ENCODE measurements at regions not wholly inside any gene's neighbourhood (a gene's known extent, or its start where the extent isn't known, plus 50 kb on each side); places are given as distances from the start of the nearest gene placed in this dataset.

GRCh38 chr1:163870666-163871065, 548.9 kb downstream of the NUF2 start:
- ChIA-PET POLR2A (no interaction called here), RAD21 (ENCODE audit: low non-redundant PET in 1 of 2, low total read pairs in 2 of 2, uncharacterized antibody in 2 of 2, unreplicated experiment in 2 of 2) (no interaction called here), CTCF (no interaction called here)
- BruUV-seq (replicated peaks): no TSS peak
- Histone ChIP-seq H3K9me3 (ENCODE audit: control insufficient read depth in 1 of 2, insufficient read depth in 1 of 2, low read depth in 1 of 2, low read length in 2 of 2) (no peaks in the 10 kb centered on the region), H3K79me2 (ENCODE audit: insufficient read depth, low read length) (no peaks in the 10 kb centered on the region), H4K20me1 (ENCODE audit: insufficient read depth) (no peaks in the 10 kb centered on the region), H3K4me3 (replicated peaks in 1 of 2; ENCODE audit: low read depth in 1 of 2, low read length in 2 of 2) (no peak overlapping the region), H3K9me2 (ENCODE audit: insufficient read depth) (no peaks in the 10 kb centered on the region), H3K4me2 (ENCODE audit: low read length) (no peak overlapping the region), H3K27me3 (ENCODE audit: insufficient read depth, low read length) (no peaks in the 10 kb centered on the region), H2AFZ (ENCODE audit: low read depth, low read length, poor library complexity, severe bottlenecking) (no peak overlapping the region), H3K4me1 (ENCODE audit: control insufficient read depth in 1 of 2, insufficient read depth in 2 of 2, low read length in 2 of 2) (no peaks in the 10 kb centered on the region), H3K27ac (ENCODE audit: low read depth, low read length) (no peak overlapping the region), H3K9ac (ENCODE audit: low read length) (no peak overlapping the region), H3K36me3 (ENCODE audit: control insufficient read depth in 1 of 2, insufficient read depth in 2 of 2, low read length in 2 of 2) (no peaks in the 10 kb centered on the region)
- intact Hi-C loops (cut with micrococcal nuclease): loop anchor here (10.0 kb wide), 1 partner anchor 336 kb away; no protein-coding TSS in a partner anchor
- no peak for TF ChIP-seq ZNF274 (IDR thresholded peaks at IDR 0.05; ENCODE audit: low read depth, low read length)
- no peak for TF ChIP-seq EGR1 (IDR thresholded peaks at IDR 0.05; ENCODE audit: low read depth)
- ATAC-seq: no peak
- no peak for DNase-seq (ENCODE audit: low read depth, low spot score)

GRCh38 chr1:163872067-163872466, 550.3 kb downstream of the NUF2 start:
- BruUV-seq (replicated peaks): no TSS peak
- no peak overlapping the region for H3K4me3 ChIP-seq (replicated peaks in 1 of 2; ENCODE audit: low read depth in 1 of 2, low read length in 2 of 2)
- CTCF ChIA-PET: no interaction called here
- no peak for TF ChIP-seq POLR2AphosphoS5 (IDR thresholded peaks at IDR 0.05; ENCODE audit: low read depth, low read length)
- no peak for TF ChIP-seq ZFX (IDR thresholded peaks at IDR 0.05)
- TF ChIP-seq EZH2phosphoT487 (IDR thresholded peaks at IDR 0.05; ENCODE audit: borderline replicate concordance): no peak
- no peak for TF ChIP-seq MAX (IDR thresholded peaks at IDR 0.05)
- no peak for TF ChIP-seq RAD21 (IDR thresholded peaks at IDR 0.05; ENCODE audit: low read depth)
- no peak for TF ChIP-seq ZNF274 (IDR thresholded peaks at IDR 0.05; ENCODE audit: low read depth, low read length)
- TF ChIP-seq REST (IDR thresholded peaks at IDR 0.05; ENCODE audit: low read depth): no peak
- no peak for TF ChIP-seq ZBTB33 (IDR thresholded peaks at IDR 0.05; ENCODE audit: extremely low read depth, insufficient replicate concordance, low read length)
- no peak for TF ChIP-seq TCF7L2 (IDR thresholded peaks at IDR 0.05; ENCODE audit: borderline replicate concordance, extremely low read depth, insufficient read depth, insufficient read length)
- no peak for TF ChIP-seq CTCF (IDR thresholded peaks at IDR 0.05 in 2 of 3, conservative IDR thresholded peaks at IDR 0.05 in 1 of 3; ENCODE audit: borderline replicate concordance in 1 of 3, insufficient read depth in 1 of 3, low read depth in 2 of 3, low read length in 2 of 3)
- no peak for TF ChIP-seq ATF3 (IDR thresholded peaks at IDR 0.05)

More at GRCh38 chr1:163872067-163872466, 550.3 kb downstream of the NUF2 start:
- intact Hi-C loops (cut with micrococcal nuclease): loop anchor here (10.0 kb wide), 1 partner anchor 337 kb away; no protein-coding TSS in a partner anchor
- Histone ChIP-seq H3K9me3 (ENCODE audit: control insufficient read depth in 1 of 2, insufficient read depth in 1 of 2, low read depth in 1 of 2, low read length in 2 of 2) (no peaks in the 10 kb centered on the region), H2AFZ (ENCODE audit: low read depth, low read length, poor library complexity, severe bottlenecking) (no peak overlapping the region), H3K36me3 (ENCODE audit: control insufficient read depth in 1 of 2, insufficient read depth in 2 of 2, low read length in 2 of 2) (no peaks in the 10 kb centered on the region), H3K27me3 (ENCODE audit: insufficient read depth, low read length) (no peaks in the 10 kb centered on the region), H3K79me2 (ENCODE audit: insufficient read depth, low read length) (no peaks in the 10 kb centered on the region), H4K20me1 (ENCODE audit: insufficient read depth) (no peaks in the 10 kb centered on the region), H3K9me2 (ENCODE audit: insufficient read depth) (no peaks in the 10 kb centered on the region), H3K4me1 (ENCODE audit: control insufficient read depth in 1 of 2, insufficient read depth in 2 of 2, low read length in 2 of 2) (no peaks in the 10 kb centered on the region), H3K9ac (ENCODE audit: low read length) (no peak overlapping the region), H3K4me2 (ENCODE audit: low read length) (no peak overlapping the region), H3K27ac (ENCODE audit: low read depth, low read length) (no peak overlapping the region)
- RAD21 ChIA-PET (ENCODE audit: low non-redundant PET in 1 of 2, low total read pairs in 2 of 2, uncharacterized antibody in 2 of 2, unreplicated experiment in 2 of 2): no interaction called here
- ATAC-seq (no peak), DNase-seq (ENCODE audit: low read depth, low spot score) (no peak)
- POLR2A ChIA-PET: no interaction called here

Measured in HCT116 (cell line).